NOMO-1 (cell line): ENCODE measurements at regions not wholly inside any gene's neighbourhood (a gene's known extent, or its start where the extent isn't known, plus 50 kb on each side); places are given as distances from the start of the nearest gene placed in this dataset.

Experiments
- DNase-seq, 2 experiments: peaks; one replicate each; lab custom pipeline; 2025; ENCODE audit not compliant: unreplicated experiment in 2 of 2; lab: John Stamatoyannopoulos, UW

DNA sequence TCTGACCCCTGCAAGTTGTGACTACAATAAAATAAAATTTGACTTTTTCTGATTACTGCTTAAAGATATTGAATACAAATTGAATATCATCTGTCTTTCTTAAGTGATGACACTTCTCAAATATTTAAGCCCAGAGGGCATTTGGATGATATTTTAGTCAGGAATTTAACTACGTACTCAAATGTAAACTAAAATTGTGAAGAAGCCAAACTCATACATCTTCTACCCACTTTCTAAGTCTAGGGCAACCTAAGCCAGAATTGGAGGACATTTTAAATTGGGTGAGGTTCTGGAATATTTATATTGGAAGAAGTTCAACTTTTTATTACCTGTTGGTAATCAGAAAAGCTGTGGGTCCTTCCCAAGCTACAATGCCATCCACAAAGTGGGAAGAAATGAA, 149.1 kb upstream of the WDR11 start:
- no peak for DNase-seq

DNA sequence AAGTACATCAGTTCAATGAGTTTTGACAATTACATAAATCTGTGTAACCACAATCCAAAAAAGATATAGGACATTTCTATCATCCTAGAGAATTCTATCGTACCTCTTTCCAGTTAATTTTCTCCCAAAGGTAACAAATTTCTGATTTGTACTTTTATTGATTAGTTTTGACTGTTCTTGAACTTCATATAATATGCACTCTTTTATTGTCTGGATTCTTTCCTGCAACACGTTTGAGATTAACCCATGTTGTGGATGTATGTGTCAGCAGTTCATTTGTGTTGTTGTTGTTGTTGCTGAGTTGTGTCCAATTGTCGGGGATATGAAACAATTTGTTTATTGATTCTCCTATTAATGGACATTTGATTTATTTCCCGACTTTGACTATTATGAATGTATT, 145.9 kb upstream of the WDR11 start:
- no peak for DNase-seq

DNA sequence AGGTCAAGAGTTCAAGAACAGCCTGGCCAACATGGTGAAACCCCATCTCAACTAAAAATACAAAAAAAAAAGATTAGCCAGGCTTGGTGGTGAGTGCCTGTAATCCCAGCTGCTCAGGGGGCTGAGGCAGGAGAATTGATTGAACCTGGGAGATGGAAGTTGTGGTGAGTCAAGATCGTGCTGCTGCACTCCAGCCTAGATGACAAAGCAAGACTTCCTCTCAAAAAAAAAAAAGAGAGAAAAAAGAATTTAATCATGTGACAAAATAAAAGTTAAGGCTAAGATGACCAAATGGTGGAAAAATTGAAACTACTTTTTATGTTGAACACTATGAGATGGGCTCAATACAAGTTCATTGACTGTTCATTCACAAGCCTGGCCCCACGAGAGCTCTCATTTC, 141.1 kb upstream of the WDR11 start:
- no peak for DNase-seq

DNA sequence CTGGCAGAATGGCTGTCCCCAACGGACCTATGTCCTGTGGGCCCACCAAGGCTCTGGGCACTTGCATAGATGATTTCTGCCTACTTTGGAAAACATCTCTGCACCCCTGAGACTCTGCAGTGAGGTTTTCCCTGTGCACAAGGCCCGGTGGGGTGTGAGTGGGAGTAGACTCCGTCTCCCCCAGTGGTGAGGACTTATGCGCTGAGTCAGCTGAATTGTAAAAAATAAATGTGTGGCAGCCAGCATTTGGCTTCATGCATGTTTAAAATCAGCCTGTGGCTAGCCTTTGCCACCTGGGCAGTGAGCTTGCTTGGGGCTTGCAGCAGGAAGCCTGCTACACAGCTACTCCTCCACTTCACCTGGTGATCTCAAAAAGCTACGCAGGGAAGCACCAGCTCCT, 139.3 kb upstream of the WDR11 start:
- DNase-seq: no peak

DNA sequence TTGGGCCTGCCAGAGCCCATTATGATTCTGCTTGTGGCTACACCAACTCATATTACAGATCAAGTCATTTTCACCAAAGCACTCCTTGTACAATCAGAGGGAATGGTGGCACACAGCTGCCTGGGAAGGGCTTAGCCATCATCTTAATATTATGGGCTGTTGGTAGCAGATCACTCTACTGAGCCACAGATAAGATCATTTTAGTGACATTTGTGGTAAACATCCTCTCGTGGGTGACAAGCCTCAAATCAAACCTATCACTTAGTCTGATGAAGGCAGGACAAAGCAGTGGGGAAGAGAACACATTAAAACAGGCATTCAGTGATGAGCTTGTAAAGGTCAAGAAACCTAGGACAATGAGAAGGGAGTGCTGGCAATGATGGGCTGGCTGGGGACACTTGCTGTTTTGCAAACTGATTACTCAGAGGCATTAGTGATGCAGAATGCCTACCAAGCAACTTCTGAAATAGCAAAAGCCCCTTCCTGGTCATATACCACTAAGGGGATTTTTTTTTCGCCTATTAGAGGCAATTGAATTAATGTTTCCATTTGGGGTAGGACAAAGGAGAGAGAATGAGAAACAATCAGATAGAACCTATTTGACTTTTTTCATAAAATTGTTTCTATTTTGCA, 137.5 kb upstream of the WDR11 start:
- no peak for DNase-seq

DNA sequence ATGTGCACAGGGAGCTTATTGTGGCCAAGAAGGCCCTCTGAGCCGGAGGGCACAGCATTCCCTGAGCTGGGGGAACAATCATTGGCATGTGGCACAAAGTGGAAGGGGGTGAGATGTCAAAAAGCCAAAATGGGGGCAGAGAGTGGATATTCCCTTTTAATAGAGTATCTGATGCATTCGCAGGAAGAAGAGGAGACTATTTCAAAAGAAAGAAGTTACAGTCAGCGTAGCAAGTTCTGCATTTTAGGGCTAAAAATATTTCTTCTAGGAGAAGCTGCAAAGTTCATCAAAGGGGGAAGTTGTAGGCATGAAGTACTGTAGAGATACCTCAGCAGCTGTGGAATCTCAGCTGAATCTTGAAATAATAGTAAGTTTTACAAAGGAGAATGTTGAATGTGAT, 136.0 kb upstream of the WDR11 start:
- DNase-seq: peak; percentile 78 to 91

DNA sequence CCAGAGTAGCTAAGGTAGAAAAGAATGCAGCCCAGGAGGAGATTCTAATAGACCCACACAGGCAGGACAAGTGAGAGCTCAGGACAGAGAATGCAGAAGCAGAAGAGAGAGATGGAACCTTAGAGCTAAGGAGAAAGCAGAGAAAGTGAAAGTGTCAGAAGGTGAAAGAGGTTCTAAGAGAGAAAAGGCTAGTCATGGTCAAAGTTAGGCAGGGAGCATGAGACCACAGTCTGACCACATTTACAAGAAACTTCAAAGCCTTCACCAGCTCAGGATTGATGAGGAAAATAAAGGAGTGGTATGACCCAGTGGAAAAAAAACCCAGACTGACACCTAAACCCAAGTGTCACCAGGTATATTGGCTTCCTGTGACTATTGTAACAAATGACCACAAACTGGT, 131.8 kb upstream of the WDR11 start:
- peak; percentile 9 to 67 for DNase-seq

DNA sequence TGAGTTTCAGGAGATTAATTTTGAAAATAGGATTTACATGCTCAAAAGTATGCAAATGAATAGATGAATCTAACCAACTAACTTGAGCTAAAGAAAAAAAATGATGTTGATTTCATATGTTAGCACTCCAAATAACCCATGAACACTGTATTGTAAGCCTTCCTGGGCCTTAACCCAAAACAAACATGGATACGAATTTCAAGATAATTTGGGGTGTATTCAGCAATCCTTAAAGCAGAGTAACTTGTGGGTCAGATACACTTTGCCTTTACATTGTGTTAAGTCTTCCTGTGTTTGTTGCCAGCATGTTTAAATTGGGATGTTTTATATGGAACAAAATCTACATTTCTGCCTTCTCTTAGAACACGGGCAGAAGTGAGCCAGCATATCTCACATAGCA, 124.2 kb upstream of the WDR11 start:
- no peak for DNase-seq

DNA sequence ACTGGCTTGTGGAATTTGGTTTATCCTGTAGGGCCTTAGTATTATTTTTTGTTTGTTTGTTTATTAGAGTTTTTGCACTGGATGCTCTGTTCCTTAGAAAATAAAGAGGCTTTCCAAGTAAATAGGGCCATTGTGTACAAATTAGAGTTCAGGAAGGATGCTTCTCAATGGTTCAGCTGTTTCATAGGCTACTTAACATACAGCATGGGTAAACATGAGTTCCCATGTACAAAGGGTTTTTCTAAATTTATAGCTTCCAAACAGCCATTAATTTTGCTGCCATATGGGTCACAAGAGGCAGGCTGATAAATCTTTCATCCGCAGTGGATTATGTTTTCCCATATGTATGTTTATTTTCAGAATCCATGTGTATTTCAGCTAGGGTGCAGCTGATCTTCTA, 121.6 kb upstream of the WDR11 start:
- DNase-seq: no peak

DNA sequence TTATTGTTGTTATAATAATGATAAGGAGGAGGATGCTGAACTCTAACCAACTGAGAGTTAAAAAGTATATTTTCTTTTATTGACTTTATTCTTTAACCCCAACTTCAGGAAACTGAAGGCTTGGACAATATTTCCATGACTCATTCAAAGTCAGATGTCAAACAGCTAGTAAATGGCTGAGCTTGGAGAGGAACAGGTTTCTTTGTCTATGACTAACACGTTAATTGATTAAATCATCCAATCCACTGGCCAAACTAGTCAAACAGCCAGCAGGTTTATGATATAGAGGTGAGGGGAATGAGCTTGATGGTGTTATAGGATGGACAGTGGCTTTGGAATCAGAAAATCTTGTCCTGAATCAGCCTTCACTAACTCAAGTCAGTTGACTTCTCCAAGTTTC, 119.1 kb upstream of the WDR11 start:
- DNase-seq: no peak

DNA sequence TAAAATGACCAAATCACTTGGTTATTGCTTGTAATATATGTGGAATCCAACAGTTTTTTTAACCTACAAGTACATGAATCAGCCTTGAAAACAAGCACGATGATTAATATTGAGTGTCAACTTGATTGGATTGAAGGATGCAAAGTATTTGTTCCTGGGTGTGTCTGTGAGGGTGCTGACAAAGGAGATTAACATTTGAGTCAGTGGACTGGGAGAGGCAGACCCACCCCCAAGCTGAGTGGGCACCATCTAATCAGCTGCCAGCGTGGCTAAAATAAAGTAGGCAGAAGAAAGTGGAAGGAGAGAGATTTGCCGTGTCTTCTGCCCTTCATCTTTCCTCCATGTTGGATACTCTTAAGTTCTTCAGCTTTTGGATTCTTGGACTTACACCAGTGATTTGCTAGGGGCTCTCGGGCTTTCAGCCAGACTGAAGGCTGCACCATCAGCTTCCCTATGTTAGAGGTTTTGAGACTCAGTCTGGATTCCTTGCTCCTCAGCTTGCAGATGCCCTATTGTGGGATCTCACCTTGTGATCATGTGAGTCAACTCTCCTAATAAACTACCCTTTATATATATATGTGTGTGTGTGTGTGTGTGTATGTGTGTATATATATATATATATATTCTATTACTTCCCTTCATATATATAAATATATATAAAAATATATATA, 118.4 kb upstream of the WDR11 start:
- peak; percentile 11 to 49 for DNase-seq

DNA sequence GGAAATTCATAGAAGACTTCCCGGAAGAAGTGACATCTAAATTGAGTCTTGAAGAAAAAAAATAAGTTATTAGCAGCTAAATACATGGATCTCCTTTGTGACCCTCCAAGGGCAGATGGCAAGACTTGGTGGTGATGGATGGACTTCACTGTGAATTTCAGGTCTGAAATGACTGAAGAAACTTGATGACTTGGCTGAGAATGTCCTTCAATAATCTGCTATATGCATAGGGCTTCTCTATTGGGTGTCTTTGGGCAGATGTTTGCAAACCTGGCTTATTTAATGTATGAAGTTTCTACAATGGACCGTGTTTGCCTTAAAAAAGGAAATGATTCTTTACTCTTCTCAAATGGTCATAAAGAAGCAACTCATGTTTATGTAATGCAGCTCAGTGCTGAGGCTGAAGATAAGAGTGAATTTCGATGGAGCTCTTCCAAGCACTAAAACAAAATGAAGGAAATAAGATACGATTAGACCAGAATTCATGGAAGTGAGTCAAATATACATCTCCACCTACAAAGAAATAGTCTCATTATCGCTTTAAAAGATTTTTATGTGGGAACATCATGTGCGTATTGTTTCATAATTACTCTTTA, 116.6 kb upstream of the WDR11 start:
- peak in 1 of 2 experiments; percentile 61 for DNase-seq

DNA sequence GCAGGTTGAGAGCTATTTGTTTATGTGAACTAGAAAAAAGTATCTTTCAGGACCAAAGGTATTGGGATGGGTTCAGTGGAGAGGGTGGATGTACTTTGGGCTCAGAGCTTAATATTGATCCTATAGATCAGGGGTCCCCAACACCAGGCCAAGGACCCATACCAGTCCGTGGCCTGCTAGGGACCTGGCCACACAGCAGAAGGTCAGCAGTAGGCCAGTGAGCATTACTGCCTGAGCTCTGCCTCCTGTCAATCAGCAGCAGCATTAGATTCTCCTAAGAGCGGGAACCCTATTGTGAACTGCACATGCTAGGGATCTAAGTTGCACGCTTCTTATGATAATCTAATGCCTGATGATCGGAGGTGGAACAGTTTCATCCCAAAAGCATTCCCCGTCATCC, 115.8 kb upstream of the WDR11 start:
- DNase-seq: no peak

DNA sequence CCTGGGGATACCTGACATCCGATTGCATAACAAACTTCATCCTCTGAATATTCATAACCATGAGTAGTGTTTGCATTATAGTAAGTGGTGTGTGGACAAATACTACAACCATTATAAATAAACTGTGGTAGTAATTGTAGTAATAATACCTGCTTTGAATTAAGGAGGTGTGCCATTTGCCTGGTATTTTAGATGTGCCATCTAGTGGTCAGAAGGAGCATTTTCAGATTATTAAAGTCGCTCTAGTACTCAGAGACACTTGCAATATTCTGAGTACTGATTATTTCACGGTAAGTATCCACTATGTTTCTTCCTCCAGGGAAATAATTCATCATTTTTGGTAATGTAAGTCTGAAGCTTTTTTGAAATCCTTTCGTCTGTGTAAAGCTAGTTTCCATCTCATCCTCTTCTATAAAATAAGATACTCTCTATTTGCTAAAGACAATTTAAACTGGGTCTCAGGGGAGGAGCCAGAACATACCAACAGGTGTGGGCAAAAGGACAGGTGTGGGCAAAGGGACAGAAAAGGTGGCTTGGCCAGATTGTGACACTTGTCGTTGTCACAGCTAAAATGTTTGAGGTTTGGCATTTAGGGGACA, 115.3 kb upstream of the WDR11 start:
- peak; percentile 23 to 42 for DNase-seq

DNA sequence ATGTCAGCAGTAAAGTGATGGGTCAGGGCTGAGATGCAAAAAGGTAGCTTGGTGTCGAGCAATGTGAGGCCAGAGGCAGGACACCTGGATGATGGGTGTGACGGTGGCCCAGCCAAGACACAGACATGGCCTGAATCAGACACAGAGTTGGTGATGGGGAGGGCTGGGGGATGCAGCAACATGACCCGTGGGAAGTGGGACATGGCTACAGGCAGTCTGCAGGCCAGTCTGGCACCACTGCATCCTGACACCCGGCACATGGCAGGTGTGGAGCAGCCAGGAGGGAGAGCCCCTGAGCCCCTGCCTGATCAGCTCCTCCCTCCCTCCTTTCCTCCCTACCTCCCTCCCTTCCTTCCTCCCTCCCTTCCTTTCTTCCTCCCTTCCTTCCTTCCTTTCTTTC, 114.8 kb upstream of the WDR11 start:
- DNase-seq: no peak

DNA sequence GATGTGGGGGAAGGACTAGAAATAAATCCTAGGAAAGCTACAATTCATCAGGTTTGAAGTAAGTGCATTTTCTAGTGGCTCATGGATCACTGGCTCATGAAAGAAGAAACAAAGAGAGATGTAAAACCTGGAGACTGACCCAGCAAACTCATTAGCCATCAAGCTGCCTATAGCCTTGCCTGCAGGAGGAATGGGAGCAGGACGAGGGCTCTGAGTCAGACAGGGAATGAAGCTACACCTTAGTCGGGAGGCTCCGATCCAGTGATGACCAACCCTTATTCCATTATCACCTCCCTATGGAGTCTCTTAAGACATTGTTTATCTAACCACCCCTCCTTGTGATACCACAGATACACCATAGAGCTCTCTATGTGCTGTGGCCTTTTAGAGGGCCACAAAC, 112.5 kb upstream of the WDR11 start:
- no peak for DNase-seq

DNA sequence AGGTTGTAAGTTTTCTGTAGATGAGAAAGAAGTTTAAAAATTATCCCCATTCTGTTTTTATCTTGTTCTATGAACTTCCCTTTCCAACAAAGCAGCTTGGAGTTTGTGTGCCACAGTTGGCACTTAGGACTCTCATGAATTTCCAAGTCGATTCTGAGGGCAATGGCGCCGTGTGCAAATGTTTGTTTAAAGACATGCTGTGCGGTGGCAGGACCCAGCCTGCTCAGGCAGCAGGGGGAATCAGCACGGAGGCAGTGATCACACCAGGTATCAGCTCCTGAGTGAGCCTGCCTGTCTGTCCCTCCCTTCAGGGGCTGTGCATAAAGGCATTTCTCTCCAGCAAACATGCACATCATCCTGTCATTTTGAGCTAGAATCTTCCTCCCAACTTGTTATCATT, 109.8 kb upstream of the WDR11 start:
- no peak for DNase-seq

DNA sequence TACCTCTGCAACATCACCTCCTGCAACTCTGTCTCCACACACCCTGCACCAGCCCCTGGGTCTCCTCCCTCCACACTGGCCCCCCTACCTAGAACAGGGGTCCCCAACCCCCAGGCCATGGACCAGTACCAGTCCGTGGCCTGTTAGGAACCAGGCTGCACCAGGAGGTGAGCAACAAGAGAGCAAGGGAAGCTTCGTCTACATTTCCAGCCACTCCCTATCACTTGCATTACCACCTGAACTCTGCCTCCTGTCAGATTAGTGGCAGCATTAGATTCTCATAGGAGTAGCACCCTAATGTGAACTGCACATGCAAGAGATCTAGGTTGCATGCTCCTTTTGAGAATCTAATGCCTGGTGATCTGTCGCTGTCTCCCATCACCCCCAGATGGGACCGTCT, 108.8 kb upstream of the WDR11 start:
- no peak for DNase-seq

DNA sequence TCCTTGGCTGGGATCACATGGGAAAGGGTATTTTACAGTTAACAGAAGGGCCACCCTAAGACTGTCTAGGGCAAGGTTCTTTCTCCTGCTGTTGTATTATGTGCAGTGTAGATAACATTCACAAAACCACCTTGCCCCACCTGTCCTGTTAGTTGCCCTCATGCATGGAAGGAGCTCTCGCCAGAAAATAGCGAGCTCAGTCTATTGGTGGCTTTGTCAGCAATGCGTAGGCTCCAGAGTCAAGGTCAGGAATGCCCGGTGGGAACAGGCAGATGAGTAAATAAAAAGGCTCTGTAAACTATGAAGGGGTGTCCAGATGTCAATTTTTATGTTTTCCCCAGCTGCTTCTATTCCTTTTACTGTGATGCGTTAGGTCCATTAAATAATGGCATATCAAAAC, 107.1 kb upstream of the WDR11 start:
- no peak for DNase-seq

DNA sequence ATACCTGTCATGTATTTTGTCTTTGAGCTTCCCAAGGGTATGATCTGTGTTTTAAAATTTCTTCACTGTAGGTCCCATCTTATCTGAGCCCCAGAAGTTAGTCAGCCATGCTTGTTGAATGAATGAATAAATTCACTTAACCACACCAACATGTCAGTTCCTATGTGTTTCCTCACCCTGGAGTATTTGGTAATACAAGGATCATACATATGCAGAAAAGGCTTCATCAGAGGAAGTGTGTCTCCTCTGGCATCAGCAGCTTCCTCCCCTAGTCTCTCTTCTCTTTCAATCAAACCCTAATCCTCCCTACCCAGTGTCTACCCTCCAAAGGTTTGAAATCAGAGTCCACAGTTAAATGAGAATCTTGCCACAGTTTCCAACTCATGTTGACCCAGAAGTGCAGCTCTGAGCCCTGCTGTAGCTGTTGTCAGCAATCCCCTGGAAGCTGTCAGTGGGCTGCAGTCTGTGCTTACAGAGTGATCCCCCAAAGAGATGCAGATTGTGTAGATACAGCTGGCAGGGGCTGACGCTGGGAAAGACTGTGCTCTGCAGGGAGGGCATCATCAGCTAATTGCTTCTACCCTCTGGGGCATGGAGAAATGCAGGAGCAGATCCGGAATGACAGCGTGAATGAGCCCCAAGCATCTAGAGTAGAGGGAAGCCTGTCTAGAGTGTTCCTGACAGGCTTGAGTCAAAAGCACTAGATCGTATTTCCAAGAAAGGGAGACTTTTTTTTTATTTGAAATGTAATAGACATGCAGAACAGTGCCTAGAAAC, 105.0 kb upstream of the WDR11 start:
- peak; percentile 28 to 64 for DNase-seq

DNA sequence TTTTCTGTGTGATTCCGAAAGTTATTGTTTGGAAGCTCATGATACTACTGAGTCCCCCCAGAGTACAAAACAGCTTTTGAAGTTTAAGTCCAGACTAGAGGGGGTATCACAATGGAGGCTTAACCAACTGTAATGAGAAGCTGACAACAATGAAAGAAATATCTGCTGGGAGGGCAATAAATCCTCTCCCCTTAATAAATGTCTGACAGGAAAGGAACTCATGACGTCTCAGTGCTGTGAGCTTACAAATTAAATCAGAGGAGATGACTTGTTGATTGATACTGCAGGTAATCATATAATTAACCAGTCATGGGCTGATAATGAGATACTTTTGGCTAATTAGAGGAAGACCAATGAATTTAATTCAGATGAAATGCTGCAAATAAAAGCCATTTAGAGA, 102.6 kb upstream of the WDR11 start:
- DNase-seq: no peak
